EH (cell line): ENCODE measurements at regions not wholly inside any gene's neighbourhood (a gene's known extent, or its start where the extent isn't known, plus 50 kb on each side); places are given as distances from the start of the nearest gene placed in this dataset.
"Not testable (repeated sequence)": the region's sequence is repeated elsewhere in the genome, so short reads cannot be mapped to it uniquely, and the experiment has no call there.

Experiments
- DNase-seq: peaks from one replicate; pipeline ENCODE4 v3.0.0-alpha.2; 2015; ENCODE audit warnings: low read depth

DNA sequence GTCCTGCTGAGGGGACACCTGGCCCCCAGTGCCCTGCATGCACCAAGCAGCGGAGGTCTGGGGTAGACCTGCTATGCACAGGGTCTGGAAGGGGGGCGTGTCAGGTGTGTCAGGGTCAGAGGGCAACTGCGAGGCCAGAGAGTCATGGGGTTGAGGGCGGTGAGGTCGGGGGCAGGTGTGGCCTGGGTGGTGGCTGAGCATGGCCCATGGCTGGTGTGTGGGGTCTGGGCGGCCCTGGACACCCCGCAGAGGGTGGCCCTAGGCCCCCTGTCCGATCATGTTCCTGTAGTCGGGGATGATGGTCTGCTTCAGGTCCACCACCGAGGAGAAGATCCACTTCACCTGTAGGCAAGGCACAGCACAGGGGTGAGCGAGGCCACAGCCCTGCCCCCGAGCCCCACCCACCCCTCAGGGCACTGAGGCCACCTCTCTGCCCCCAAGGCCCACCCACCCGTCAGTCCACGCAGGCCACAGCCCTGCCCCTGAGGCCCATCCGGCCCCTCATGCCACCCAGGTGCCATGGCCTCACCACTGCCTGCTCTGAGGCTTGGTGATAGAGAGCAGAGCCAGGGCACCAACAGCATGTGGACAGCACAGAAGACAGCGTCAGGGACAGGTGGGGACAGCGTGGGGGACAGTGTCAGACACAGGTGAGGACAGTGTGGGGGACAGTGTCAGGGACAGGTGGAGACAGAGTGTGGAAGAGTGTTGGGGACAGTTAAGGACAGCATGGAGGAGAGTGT lies 211.3 kb downstream of the TMEM121 start:
- no peak for DNase-seq

DNA sequence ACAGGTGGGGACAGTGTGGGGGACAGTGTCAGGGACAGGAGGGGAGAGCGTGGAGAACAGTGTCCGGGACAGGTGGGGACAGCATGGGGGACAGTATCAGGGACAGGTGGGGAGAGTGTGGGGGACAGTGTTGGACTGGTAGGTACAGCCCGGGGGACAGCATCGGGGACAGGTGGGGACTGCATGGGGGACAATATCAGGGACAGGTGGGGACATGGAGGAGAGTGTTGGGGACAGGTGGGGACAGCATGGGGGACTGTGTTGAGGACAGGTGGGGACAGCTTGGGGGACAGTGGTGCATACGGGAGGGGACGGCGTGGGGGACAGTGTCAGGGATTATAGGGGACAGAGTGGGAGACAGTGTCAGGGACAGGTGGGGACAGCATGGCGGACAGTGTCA lies 212.3 kb downstream of the TMEM121 start:
- DNase-seq, result no peak

DNA sequence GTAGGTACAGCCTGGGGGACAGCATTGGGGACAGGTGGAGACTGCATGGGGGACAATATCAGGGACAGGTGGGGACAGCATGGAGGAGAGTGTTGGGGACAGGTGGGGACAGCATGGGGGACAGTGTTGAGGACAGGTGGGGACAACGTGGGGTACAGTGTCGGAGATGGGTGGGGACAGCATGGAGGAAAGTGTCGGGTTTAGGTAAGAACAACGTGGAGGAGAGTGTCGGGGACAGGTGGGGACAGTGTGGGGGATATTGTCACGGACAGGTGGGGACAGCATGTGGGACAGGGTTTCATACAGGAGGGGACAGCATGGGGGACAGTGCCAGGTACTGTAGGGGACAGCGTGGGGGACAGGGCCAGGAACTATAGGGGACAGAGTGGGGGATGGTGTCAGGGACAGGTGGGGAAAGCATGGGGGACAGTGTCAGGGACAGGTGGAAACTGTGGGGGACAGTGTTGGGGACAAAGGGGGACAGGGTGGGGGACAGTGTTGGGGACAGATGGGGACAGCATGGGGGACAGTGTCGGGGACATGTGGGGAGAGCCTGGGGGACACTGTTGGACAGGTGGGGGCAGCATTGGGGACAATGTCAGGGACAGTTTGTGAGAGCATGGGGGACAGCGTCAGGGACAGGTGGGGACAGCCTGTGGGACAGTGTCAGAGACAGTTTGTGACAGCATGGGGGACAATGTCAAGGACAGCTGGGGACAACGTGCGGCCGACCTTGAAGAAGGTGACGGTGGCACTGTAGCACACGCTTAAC lies 213.1 kb downstream of the TMEM121 start:
- no peak for DNase-seq

- DNase-seq, result not testable (repeated sequence)
Measured at GRCh38 chr14:105740272-105740671, 213.9 kb downstream of the TMEM121 start.

DNA sequence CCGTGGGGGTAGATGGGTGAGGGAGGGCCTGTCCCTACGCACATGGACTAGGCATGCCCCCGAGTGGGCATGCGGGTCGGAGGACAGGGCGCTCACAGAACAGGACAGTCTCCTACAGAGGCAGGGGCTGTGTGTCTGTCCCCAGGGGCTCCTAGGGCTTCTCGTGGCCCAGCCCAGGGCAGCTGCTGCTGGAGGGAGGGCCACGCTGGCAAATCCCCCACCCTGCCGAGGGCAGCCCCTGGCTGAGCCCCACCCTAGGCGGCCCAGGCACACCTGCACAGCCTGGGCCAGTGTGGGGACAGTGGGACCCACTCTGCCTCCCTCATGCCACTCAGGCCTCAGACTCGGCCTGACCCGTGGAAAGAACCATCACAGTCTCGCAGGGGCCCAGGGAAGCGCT lies 214.6 kb downstream of the TMEM121 start:
- DNase-seq, result not testable (repeated sequence)

- not testable (repeated sequence) for DNase-seq
Measured at GRCh38 chr14:105741707-105742530, 215.5 kb downstream of the TMEM121 start.

DNA sequence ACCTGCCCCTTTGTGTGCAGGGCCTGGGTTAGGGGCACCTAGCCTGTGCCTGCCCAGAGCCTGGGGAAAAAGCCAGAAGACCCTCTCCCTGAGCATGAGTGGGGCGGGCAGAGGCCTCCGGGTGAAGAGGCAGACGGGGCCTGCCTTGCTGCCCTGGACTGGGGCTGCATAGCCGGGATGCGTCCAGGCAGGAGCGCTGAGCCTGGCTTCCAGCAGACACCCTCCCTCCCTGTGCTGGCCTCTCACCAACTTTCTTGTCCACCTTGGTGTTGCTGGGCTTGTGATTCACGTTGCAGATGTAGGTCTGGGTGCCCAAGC lies 216.1 kb downstream of the TMEM121 start:
- no peak for DNase-seq

DNA sequence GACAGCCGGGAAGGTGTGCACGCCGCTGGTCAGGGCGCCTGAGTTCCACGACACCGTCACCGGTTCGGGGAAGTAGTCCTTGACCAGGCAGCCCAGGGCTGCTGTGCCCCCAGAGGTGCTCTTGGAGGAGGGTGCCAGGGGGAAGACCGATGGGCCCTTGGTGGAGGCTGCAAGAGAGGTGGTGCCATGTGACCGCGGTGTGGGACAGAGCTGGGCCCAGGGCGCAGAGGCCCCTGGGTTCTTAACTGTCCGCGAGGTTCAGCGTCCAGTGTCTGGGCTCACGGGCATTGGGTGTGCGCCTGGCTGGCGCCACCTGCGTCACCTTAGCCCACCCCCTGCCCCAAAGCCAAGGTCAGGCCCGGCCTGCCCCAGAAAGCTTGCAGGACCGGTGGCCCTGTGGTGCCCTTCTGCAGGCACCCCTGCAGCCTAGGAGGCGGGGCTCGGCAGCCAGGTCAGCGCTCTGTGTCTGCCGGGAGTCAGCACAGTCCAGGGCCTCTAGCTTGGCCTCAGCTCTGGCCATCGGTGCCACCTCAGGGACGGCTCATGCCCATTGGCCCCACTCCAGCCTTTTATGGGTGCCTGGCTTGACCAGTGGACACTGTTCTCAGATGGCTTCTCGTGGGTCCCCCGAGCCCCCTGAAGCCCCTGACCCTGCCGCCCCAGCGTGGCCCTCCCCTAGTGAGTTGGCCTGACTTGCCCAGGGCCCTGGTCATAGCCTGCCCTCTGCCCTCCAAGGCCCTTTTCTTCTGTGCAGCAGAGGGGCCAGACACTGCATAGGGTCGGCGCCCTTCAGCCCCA lies 216.7 kb downstream of the TMEM121 start:
- not testable (repeated sequence) for DNase-seq

DNA sequence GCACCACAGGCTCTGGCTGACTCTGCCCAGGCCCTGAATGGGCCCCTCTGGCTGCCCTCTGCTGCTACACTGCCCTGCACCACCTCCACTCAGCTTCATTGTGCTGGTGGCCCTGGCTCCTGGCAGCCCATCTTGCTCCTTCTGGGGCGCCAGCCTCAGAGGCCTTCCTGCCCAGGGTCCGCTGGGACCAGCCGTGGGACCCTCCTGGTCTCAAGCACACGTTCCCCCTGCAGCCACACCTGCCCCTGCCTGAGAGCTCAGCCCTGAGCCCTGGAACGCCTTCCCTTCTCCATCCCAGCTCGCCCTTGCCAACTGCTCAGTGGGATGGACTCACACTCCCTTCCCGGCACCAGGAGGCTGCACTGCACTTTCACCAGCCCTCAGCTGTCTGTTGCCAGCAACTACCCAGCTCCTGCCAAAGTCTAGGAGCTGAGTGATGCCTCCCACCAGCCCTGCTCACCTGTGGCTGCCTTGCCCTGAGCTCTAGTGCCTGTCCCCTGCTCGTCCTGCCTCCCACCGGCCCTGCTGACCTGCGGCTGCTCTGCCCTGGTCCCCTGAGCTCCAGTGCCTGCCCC lies 217.9 kb downstream of the TMEM121 start:
- not testable (repeated sequence) for DNase-seq

- DNase-seq, result no peak
Measured at GRCh38 chr14:105745433-105746123, 219.2 kb downstream of the TMEM121 start.

DNA sequence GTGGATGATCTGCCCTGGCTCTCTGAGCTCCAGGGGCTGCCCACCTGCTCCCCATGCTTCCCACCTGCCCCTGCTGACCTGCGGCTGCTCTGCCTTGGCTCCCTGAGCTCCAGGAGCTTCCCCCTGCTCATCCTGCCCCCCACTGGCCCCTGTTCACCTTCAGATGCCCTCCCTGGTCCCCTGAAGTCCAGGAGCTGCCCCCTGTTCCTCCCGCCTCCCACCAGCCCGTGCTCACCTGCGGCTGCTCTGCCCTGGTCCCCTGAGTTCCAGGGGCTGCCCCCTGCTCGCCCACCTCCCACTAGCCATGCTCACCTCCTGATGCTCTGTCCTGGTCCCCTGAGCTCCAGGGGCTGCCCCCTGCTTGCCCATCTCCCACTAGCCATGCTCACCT lies 219.7 kb downstream of the TMEM121 start:
- no peak for DNase-seq

- not testable (repeated sequence) for DNase-seq
Measured at GRCh38 chr14:105746800-105747502, 220.6 kb downstream of the TMEM121 start.

GRCh38 chr14:105747503-105748203 lies 221.3 kb downstream of the TMEM121 start:
- not testable (repeated sequence) for DNase-seq

GRCh38 chr14:105748204-105748578 lies 221.8 kb downstream of the TMEM121 start:
- DNase-seq, result no peak

GRCh38 chr14:105748710-105749109 lies 222.3 kb downstream of the TMEM121 start:
- not testable (repeated sequence) for DNase-seq

- DNase-seq, result not testable (repeated sequence)
Measured at GRCh38 chr14:105749870-105750541, 223.6 kb downstream of the TMEM121 start.

DNA sequence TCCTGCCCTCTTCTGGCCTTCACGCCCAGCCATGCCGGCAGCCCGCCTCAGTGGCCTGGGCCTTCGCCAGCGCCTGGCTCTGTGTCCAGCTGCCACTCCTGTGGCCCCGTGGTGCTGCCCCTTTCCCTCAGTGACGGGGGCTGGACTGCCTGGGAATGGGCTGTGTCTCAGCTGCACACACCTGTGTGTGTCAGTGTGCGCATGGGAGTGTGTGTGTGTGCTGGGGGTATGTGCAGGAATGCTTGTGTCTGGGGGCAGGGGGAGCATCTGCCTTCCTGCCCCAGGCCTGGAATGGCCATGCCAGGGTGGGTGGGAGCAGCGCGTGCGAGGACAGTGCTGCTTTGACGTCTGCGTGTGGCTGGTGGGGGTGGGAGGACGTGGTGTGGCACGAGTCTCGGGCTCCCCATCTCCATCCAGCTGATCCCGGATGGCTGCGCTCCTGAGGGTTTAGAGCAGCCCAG lies 224.9 kb downstream of the TMEM121 start:
- DNase-seq, result not testable (repeated sequence)

- DNase-seq, result not testable (repeated sequence)
Measured at GRCh38 chr14:105752420-105752819, 226.0 kb downstream of the TMEM121 start.
